RWPE2 (cell line): ENCODE measurements at regions not wholly inside any gene's neighbourhood (a gene's known extent, or its start where the extent isn't known, plus 50 kb on each side); places are given as distances from the start of the nearest gene placed in this dataset.

Source experiments
- ATAC-seq: fragments of 200-7000 bp; cut with Tn5 transposase; 3 replicates; pipeline ENCODE4 v1.9.1; 2021; ENCODE audit warnings: low read depth
- DNase-seq: peaks from one replicate; pipeline ENCODE4 v3.0.0-alpha.2; 2020; ENCODE audit warnings: low spot score
- H3K27ac ChIP-seq: fragments of 450-650 bp; 2 replicates; pipeline ENCODE4 v1.5.1; 2017; ENCODE audit warnings: mild to moderate bottlenecking; ENCODE audit not compliant: poor library complexity, severe bottlenecking
- H3K27me3 ChIP-seq: fragments of 250-450 bp; sonication (Bioruptor Pico); 2 replicates; pipeline ENCODE4 v1.5.1; 2021; ENCODE audit warnings: mild to moderate bottlenecking, moderate library complexity; ENCODE audit not compliant: insufficient read depth, poor library complexity, severe bottlenecking
- H3K36me3 ChIP-seq: fragments of 250-450 bp; sonication (Bioruptor Pico); 2 replicates; pipeline ENCODE4 v1.5.1; 2020; ENCODE audit warnings: low read depth, mild to moderate bottlenecking, moderate library complexity
- H3K4me1 ChIP-seq: fragments of 250-450 bp; sonication (Bioruptor Pico); 2 replicates; pipeline ENCODE4 v1.5.1; 2021; ENCODE audit warnings: mild to moderate bottlenecking, moderate library complexity; ENCODE audit not compliant: insufficient read depth, poor library complexity, severe bottlenecking
- H3K4me3 ChIP-seq: fragments of 250-450 bp; sonication (Bioruptor Pico); 2 replicates; pipeline ENCODE4 v1.5.1; 2021; ENCODE audit warnings: mild to moderate bottlenecking, moderate library complexity; ENCODE audit not compliant: severe bottlenecking
- H3K9me3 ChIP-seq: fragments of 250-450 bp; sonication (Bioruptor Pico); 2 replicates; pipeline ENCODE4 v1.5.1; 2021; ENCODE audit warnings: mild to moderate bottlenecking, moderate library complexity; ENCODE audit not compliant: severe bottlenecking
- CTCF ChIP-seq: fragments of 450-650 bp; IDR thresholded peaks from one replicate; pipeline ENCODE4 v1.5.1; 2017; ENCODE audit warnings: mild to moderate bottlenecking, moderate library complexity; ENCODE audit not compliant: poor library complexity, severe bottlenecking

DNA sequence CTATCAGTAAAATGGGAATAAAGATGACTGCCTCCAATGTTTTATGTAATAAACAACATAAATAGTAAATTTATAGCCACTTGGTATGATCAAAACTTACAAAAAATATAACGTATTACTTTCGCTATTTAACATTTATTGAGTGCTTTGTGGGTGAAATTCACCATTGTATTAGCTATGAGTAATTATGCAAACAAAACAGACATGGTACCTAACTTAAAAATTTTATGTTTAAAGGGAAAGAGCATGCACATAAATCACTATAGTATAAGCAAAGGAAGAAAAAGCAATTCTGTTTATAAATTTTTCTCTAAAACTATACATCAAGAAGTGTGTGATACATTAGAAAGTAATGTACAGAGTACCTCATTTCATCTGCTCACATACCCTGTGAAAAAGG, 1046.2 kb downstream of the NCAM2 start:
- no peak for TF ChIP-seq CTCF
- ATAC-seq = no peak
- H3K4me1 ChIP-seq = no peaks in the 10 kb centered on the region
- no peak overlapping the region for H3K4me3 ChIP-seq
- DNase-seq = no peak
- no peaks in the 10 kb centered on the region for H3K36me3 ChIP-seq
- no peaks in the 10 kb centered on the region for H3K9me3 ChIP-seq
- H3K27me3 ChIP-seq = peaks cover 7% of the 10 kb centered on the region
- no peak overlapping the region for H3K27ac ChIP-seq

GRCh38 chr21:22046576-22046975, 1048.4 kb downstream of the NCAM2 start:
- Histone ChIP-seq H3K9me3 (no peaks in the 10 kb centered on the region), H3K27me3 (peaks cover 7% of the 10 kb centered on the region), H3K36me3 (no peaks in the 10 kb centered on the region), H3K4me1 (no peaks in the 10 kb centered on the region), H3K27ac (no peak overlapping the region), H3K4me3 (no peak overlapping the region)
- no peak for TF ChIP-seq CTCF
- ATAC-seq = no peak
- DNase-seq = no peak

- H3K9me3 ChIP-seq = no peaks in the 10 kb centered on the region
- no peak for TF ChIP-seq CTCF
- no peak overlapping the region for H3K27ac ChIP-seq
- no peak overlapping the region for H3K4me3 ChIP-seq
- DNase-seq (no peak), ATAC-seq (no peak)
- no peaks in the 10 kb centered on the region for H3K36me3 ChIP-seq
- H3K27me3 ChIP-seq = peaks cover 5% of the 10 kb centered on the region
- no peaks in the 10 kb centered on the region for H3K4me1 ChIP-seq
Observed at GRCh38 chr21:22056904-22057303, 1058.7 kb downstream of the NCAM2 start.

DNA sequence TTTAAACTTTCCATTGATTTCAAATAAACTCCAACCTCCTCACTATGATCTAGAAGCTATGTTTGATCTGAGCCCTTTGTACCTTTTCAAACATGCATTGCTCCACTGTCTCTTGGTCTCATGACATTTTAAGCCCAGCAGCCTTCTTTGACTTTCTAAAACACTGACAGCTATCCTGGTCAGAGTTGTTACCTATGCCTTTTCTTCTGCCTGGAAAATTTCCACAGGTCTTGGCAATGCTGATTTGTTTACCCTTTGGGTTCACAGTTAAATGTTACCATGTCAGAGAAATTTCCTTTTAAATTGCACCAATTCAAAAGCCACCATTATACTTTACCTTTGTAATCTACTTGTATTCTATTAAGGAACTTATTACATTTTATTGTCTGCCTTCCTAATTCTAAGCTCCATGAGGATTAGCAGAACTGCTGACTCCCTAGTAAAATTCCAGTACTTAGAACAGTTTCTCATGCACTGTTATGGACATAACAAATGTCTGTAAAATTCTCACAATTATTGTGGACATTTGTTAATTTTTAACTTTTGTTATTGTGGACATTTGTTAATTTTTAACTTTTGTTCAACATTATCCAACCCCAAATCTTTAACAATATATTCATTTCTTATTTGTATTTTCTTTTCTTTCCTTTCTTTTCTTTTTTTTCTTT, 1064.4 kb downstream of the NCAM2 start:
- H3K4me1 ChIP-seq = no peaks in the 10 kb centered on the region
- no peaks in the 10 kb centered on the region for H3K27me3 ChIP-seq
- ATAC-seq = no peak
- no peak overlapping the region for H3K4me3 ChIP-seq
- H3K36me3 ChIP-seq = no peaks in the 10 kb centered on the region
- no peak for DNase-seq
- no peak overlapping the region for H3K27ac ChIP-seq
- no peak for TF ChIP-seq CTCF
- H3K9me3 ChIP-seq = no peaks in the 10 kb centered on the region

GRCh38 chr21:22063140-22063539, 1064.9 kb downstream of the NCAM2 start:
- no peaks in the 10 kb centered on the region for H3K4me1 ChIP-seq
- DNase-seq = no peak
- H3K27me3 ChIP-seq = no peaks in the 10 kb centered on the region
- H3K27ac ChIP-seq = no peak overlapping the region
- H3K4me3 ChIP-seq = no peak overlapping the region
- H3K9me3 ChIP-seq = no peaks in the 10 kb centered on the region
- H3K36me3 ChIP-seq = no peaks in the 10 kb centered on the region
- no peak for TF ChIP-seq CTCF
- no peak for ATAC-seq
